HG02884 (cell line): ENCODE measurements at regions not wholly inside any gene's neighbourhood (a gene's known extent, or its start where the extent isn't known, plus 50 kb on each side); places are given as distances from the start of the nearest gene placed in this dataset.
"Not testable (repeated sequence)": the region's sequence is repeated elsewhere in the genome, so short reads cannot be mapped to it uniquely, and the experiment has no call there.

Experiments
- ATAC-seq: cut with Tn5 transposase; IDR thresholded peaks from one replicate; pipeline ENCODE4 v1.9.1; 2021; ENCODE audit warnings: mild to moderate bottlenecking, moderate library complexity; ENCODE audit not compliant: unreplicated experiment

DNA sequence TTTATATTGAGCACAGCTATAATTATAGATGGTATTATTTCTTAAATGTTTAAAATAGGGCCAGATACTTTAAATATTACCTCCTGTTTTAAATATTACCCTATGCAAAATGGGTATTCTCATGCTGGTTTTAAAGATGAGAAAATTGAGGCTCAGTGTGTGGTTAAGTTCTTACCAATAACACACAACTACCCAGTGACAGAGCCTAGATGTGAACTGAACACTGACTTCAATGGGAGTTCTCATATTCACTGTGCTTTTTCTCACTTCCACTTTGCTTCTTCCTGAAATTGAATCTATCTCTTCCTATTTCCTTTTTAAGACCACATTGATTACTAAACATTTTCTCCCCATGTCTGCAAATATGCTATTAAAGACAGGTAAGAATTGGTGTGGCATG is 135.8 kb upstream of the TUSC1 start:
- ATAC-seq: no peak

DNA sequence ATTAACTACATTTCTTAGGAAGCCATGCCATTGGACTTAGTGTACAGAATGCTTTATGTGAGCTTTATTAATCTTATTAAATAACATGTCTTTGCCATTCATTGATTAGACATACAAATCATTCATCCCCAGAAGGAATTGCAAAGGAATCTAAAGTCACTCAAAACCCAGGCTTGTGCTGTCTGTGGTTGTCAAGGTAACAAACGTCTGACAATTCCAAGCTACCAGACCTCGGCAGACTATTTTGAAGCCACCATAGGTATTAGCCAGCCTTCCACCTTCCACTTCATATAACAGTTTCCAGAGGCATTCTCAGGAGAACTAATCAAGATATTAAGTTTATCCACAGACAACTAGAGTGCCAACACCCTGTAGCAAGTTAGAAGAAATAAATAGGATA is 135.2 kb upstream of the TUSC1 start:
- no peak for ATAC-seq

DNA sequence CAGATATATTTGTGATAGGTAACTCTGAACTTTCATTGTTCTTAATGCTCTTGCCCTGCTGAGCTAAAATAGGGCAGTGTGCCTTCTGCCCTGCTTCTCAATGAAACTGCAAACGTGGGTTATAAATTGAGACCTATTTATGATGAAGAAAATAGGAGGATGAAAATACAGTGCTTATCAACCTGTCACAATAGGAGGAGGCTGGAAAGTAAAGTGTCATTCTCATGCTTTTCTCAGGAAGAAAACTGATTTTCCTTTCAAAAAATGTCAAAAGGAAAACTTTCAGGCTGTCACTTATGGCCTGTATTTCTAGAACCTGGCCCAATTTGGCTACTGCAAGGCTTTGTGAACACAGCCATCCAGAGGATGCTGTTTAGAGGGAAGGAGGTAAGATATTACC is 130.3 kb upstream of the TUSC1 start:
- no peak for ATAC-seq

DNA sequence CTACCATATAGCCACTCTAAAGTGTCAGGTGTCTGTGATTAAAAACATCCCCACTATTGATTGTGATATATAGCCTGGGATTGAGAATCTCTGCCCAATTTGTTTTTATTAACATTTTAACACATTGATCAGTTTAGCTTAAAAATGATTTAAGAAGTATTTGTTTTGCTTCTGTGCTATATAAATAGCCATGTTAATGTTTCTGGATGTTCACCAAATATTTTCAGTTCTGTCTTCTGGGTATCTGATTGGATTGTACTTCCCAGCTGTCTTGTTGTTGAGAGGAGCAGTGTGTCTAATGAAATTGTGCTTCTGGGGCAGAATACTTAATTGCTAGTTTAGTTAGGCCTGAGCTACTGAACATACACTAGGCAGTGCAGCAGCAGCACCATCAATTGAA is 126.6 kb upstream of the TUSC1 start:
- ATAC-seq: no peak

DNA sequence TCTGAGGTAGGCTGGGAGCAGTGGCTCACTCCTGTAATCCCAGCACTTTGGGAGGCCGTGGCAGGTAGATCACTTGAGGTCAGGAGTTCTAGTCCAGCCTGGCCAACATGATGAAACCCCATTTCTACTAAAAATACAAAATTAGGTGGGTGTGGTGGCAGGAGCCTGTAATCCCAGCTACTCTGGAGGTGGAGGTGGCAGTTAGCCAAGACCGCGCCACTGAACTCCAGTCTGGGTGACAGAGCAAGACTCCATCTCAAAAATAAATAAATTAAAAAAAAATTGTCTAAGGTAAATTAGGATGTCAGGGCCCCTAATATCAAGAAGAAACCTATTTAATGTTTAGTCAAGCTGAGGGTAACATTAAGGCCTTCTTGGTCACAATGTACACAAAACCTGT is 123.7 kb upstream of the TUSC1 start:
- not testable (repeated sequence) for ATAC-seq

DNA sequence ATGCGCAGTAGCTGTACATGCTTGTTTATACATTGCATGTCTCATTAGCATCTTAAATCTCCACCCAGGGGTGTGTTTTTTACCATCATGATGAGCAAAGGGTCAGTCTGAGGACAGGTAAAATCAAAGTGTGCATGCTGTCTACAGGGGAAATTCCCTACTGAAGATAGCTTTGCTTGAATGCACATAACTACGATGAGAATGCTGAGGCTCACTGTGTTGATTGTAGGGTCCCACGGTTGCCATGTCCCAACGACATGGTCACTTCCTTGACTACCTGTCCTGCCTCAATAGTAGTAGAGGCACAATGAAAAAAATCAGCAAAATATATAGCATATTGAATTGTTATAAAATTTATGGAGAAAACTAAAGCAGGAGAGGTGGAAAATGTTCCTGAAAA is 95.6 kb upstream of the TUSC1 start:
- ATAC-seq: no peak

DNA sequence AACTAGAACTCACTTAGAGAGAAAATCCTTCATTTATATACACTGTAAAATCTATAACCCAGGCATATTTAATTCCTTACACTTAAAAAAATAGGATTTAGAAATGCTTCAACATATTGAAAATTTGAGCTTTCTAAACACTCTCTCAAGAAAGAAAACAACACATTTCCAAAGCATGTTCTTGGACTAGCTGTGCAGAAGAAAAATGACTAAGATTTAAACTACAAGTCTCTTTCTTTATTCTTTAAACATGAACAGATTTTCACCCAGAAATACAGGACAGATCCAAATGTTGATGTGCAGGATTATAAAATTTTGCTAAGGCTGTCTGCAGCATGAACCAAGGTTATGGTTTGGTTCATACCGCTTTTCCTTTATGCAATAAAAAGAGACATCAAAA is 77.7 kb upstream of the TUSC1 start:
- no peak for ATAC-seq

DNA sequence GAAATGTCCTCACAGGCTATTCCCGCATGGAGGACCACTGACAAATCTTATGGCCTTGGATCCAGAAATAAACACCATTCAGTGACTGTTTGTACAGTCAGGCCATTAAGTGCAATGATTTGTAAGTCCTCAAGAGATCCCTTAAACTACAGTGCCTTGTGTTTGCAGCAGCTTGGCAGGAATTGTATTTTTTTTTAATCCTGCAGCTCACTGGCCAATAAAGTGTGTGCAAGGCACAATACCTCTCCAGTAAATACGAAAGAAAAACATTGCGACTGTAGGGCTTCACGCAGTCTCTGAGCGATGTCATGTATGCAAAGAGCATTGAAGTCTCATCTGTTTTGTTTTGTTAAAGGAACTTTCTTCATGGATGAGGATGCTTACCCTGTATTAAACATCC is 74.2 kb upstream of the TUSC1 start:
- no peak for ATAC-seq

DNA sequence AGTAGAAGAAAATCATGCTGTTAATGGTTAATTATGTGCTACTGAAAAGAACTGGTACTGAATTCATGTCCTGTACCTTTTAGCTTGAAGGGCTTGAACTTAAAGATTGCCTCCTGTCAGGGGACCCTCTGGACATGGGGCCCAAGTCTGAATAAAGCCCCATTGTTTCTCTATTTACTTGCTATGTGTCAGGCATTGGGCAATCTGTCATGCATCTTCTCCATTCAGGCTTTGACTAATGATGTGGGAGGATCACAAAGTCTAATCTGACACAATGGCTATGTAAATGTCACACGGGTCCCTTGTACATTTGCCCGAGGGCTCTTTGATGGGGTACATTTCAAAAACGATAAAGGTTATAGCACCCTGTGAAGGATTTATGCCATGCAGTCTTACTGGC is 64.0 kb upstream of the TUSC1 start:
- ATAC-seq: no peak

DNA sequence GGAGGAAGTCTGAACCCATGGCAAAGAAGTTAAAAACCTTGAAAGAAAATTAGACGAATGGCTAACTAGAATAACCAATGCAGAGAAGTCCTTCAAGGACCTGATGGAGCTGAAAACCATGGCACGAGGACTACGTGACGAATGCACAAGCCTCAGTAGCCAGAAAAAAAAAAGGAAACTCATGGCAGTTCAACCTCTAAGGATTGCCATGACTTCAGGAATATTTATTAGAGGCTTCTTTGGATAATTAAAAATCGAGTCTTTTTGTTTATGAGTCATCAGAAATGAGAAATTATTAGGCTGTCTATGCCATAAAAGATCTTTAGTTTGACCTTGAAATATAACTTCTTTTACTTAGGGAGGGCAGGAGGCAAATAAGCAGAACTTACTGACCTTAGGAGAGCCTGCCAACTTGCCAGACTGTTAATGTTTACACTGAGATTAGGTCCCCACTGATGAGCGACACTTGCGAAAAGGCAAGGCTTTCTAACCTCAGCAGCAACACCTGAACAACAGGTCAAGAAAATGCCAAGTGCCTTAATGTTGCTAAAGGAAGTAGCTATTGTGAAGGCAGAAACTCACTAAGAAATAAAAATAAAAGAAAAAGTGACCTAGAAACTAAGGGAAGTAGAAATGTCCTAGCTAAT is 55.2 kb upstream of the TUSC1 start:
- no peak for ATAC-seq

DNA sequence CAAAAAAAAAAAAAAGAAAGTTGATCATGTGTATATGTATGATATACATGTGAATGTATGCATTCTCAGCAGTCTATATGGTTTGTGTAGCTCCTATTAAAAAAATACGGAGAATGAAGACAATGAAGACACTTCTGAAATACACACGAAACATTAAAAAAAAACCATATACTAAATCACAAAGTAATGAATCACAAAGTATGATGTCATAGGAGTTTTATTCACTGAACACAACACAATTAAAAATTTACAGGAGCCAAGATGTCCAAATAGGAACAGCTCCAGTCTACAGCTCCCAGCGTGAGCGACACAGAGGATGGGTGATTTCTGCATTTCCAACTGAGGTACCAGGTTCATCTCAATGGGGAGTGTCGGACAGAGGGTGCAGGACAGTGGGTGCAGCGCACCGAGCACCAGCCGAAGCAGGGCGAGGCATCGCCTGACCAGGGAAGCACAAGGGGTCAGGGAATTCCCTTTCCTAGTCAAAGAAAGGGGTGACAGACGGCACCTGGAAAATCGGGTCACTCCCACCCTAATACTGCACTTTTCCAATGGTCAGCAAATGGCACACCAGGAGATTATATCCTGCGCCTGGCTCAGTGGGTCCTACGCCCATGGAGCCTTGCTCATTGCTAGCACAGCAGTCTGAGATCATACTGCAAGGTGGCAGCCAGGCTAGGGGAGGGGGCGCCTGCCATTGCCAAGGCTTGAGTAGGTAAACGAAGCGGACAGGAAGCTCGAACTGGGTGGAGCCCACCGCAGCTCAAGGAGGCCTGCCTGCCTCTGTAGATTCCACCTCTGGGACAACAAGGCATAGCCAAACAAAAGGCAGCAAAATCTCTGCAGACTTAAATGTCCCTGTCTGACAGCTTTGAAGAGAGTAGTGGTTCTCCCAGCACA is 53.9 kb upstream of the TUSC1 start:
- not testable (repeated sequence) for ATAC-seq
